ENCODE measurements at regions not wholly inside any gene's neighbourhood (a gene's known extent, or its start where the extent isn't known, plus 50 kb on each side); places are given as distances from the start of the nearest gene placed in this dataset.

DNA sequence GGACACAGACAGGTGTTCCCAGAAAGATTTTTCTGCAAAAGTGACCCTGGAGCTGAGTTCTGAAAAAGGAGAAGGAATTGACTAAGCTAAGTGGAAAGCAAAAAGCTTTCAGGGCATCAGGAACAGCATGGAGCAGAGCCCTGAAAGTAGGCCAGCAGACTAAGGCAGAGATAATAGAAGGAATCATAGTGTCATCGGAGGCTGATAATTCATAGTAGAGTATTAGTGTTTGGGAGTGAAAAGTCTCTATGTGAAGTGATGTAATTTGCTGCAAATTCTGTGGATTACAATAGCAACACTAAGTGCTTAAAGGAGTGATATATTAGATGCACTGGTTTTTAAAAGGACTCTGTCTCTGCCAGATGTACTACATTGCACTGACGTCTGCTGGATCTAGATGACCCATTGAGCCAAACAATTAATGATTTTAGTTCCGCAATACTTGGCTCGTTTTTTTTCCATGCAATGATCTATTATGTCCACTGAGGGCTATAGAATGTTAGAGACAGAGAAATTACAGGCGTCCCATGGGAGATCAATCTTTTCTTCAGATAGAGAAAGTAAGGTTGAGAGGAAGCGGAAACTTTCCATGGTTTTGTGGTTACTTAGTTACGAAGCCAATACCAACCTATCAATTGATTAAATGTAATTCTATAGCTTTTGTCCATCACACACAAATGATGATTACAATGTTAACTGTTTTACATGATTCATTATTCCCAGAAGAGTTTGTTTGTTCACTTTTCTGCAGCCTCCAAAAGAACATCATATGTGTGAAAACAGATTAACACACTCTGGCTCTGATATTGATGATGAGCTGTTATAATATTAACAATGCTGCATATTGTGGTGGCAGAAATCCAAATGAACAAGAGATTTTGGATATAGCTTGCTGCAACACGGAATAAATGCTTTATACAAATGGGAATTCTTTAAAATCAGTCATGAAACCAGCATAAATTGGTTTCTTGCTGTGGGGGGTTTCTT lies 143.7 kb downstream of the MC4R start:
- CTCF ChIA-PET: interaction anchor here (0.5 kb wide), 1 partner anchor 97 kb away, joined by 3 read pairs; no protein-coding TSS in a partner anchor
- TF ChIP-seq, protein P1, sequence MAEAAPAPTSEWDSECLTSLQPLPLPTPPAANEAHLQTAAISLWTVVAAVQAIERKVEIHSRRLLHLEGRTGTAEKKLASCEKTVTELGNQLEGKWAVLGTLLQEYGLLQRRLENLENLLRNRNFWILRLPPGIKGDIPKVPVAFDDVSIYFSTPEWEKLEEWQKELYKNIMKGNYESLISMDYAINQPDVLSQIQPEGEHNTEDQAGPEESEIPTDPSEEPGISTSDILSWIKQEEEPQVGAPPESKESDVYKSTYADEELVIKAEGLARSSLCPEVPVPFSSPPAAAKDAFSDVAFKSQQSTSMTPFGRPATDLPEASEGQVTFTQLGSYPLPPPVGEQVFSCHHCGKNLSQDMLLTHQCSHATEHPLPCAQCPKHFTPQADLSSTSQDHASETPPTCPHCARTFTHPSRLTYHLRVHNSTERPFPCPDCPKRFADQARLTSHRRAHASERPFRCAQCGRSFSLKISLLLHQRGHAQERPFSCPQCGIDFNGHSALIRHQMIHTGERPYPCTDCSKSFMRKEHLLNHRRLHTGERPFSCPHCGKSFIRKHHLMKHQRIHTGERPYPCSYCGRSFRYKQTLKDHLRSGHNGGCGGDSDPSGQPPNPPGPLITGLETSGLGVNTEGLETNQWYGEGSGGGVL (tag by site-specific recombination; IDR thresholded peaks at IDR 0.05): no peak
- no peak for TF ChIP-seq SCRT1 (tag by site-specific recombination; IDR thresholded peaks at IDR 0.05; ENCODE audit: borderline replicate concordance)
- TF ChIP-seq, protein P2, sequence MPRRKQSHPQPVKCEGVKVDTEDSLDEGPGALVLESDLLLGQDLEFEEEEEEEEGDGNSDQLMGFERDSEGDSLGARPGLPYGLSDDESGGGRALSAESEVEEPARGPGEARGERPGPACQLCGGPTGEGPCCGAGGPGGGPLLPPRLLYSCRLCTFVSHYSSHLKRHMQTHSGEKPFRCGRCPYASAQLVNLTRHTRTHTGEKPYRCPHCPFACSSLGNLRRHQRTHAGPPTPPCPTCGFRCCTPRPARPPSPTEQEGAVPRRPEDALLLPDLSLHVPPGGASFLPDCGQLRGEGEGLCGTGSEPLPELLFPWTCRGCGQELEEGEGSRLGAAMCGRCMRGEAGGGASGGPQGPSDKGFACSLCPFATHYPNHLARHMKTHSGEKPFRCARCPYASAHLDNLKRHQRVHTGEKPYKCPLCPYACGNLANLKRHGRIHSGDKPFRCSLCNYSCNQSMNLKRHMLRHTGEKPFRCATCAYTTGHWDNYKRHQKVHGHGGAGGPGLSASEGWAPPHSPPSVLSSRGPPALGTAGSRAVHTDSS (tag by site-specific recombination; IDR thresholded peaks at IDR 0.05): no peak
- TF ChIP-seq SALL2 (tag by site-specific recombination; IDR thresholded peaks at IDR 0.05; ENCODE audit: borderline replicate concordance): no peak
- TF ChIP-seq, protein P3, sequence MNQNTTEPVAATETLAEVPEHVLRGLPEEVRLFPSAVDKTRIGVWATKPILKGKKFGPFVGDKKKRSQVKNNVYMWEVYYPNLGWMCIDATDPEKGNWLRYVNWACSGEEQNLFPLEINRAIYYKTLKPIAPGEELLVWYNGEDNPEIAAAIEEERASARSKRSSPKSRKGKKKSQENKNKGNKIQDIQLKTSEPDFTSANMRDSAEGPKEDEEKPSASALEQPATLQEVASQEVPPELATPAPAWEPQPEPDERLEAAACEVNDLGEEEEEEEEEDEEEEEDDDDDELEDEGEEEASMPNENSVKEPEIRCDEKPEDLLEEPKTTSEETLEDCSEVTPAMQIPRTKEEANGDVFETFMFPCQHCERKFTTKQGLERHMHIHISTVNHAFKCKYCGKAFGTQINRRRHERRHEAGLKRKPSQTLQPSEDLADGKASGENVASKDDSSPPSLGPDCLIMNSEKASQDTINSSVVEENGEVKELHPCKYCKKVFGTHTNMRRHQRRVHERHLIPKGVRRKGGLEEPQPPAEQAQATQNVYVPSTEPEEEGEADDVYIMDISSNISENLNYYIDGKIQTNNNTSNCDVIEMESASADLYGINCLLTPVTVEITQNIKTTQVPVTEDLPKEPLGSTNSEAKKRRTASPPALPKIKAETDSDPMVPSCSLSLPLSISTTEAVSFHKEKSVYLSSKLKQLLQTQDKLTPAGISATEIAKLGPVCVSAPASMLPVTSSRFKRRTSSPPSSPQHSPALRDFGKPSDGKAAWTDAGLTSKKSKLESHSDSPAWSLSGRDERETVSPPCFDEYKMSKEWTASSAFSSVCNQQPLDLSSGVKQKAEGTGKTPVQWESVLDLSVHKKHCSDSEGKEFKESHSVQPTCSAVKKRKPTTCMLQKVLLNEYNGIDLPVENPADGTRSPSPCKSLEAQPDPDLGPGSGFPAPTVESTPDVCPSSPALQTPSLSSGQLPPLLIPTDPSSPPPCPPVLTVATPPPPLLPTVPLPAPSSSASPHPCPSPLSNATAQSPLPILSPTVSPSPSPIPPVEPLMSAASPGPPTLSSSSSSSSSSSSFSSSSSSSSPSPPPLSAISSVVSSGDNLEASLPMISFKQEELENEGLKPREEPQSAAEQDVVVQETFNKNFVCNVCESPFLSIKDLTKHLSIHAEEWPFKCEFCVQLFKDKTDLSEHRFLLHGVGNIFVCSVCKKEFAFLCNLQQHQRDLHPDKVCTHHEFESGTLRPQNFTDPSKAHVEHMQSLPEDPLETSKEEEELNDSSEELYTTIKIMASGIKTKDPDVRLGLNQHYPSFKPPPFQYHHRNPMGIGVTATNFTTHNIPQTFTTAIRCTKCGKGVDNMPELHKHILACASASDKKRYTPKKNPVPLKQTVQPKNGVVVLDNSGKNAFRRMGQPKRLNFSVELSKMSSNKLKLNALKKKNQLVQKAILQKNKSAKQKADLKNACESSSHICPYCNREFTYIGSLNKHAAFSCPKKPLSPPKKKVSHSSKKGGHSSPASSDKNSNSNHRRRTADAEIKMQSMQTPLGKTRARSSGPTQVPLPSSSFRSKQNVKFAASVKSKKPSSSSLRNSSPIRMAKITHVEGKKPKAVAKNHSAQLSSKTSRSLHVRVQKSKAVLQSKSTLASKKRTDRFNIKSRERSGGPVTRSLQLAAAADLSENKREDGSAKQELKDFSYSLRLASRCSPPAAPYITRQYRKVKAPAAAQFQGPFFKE (tag by site-specific recombination; IDR thresholded peaks at IDR 0.05; ENCODE audit: borderline replicate concordance): no peak
- TF ChIP-seq ZNF48 (tag by site-specific recombination; IDR thresholded peaks at IDR 0.05): no peak
- TF ChIP-seq ZNF621 (tag by site-specific recombination; IDR thresholded peaks at IDR 0.05): no peak
- TF ChIP-seq ZNF114 (tag by site-specific recombination; IDR thresholded peaks at IDR 0.05): no peak
- TF ChIP-seq ZNF555 (tag by site-specific recombination; conservative IDR thresholded peaks at IDR 0.05): no peak
- no peak for TF ChIP-seq ZNF366 (tag by site-specific recombination; conservative IDR thresholded peaks at IDR 0.05)
- no peak for TF ChIP-seq ZNF561 (tag by site-specific recombination; IDR thresholded peaks at IDR 0.05; ENCODE audit: borderline replicate concordance)
- no peak for TF ChIP-seq YY2 (tag by site-specific recombination; IDR thresholded peaks at IDR 0.05)
- H3K9me3 ChIP-seq (ENCODE audit: control insufficient read depth, insufficient read depth, low read depth, low read length): no peaks in the 10 kb centered on the region
- no peak overlapping the region for H3K4me3 ChIP-seq (ENCODE audit: low read depth, low read length)
- POLR2A ChIA-PET: no interaction called here
- H3K27ac ChIP-seq (ENCODE audit: extremely low read depth, low read depth, low read length): no peak overlapping the region
- H3K36me3 ChIP-seq (ENCODE audit: control insufficient read depth in 2 of 2, insufficient read depth in 1 of 2, low read length in 2 of 2): no peaks in the 10 kb centered on the region
- H3K4me1 ChIP-seq (ENCODE audit: control insufficient read depth, insufficient read depth, low read length): no peaks in the 10 kb centered on the region

DNA sequence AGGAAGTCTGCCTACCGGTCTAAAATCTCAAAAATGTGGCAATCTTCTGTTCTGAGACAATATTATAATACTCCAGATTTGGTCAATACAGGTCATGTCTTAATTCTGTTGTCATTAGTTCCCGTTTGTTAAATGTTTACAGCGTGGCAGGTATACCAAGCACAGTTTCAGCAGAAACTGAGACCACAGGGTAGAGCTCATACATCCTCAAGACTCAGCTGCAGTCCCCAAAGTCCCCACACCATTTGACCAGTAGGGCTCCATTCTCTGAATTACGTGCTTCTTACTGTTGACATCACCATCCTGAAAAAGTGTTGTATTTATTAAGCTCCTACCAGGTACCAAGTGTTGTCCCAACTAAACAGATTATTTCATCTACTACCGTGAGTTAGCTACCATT lies 157.1 kb downstream of the MC4R start:
- ChIA-PET CTCF (interaction anchor here (0.5 to 0.8 kb wide), 3 partner anchors 13 to 1847 kb away, joined by 3 to 5 read pairs (median 3); no protein-coding TSS in a partner anchor), POLR2A (no interaction called here)
- Histone ChIP-seq H3K9me3 (ENCODE audit: control insufficient read depth, insufficient read depth, low read depth, low read length) (no peaks in the 10 kb centered on the region), H3K4me3 (ENCODE audit: low read depth, low read length) (no peak overlapping the region), H3K4me1 (ENCODE audit: control insufficient read depth, insufficient read depth, low read length) (no peaks in the 10 kb centered on the region), H3K36me3 (ENCODE audit: control insufficient read depth in 2 of 2, insufficient read depth in 1 of 2, low read length in 2 of 2) (no peaks in the 10 kb centered on the region), H3K27ac (ENCODE audit: extremely low read depth, low read depth, low read length) (no peak overlapping the region)
- TF ChIP-seq ZNF670 (tag by site-specific recombination; IDR thresholded peaks at IDR 0.05; ENCODE audit: low read depth) (no peak), ZNF155 (tag by site-specific recombination; IDR thresholded peaks at IDR 0.05) (no peak), ZFP37 (tag by site-specific recombination; IDR thresholded peaks at IDR 0.05) (no peak), ZNF239 (tag by site-specific recombination; IDR thresholded peaks at IDR 0.05) (no peak), ZNF747 (tag by site-specific recombination; IDR thresholded peaks at IDR 0.05) (no peak), ZNF521 (tag by site-specific recombination; IDR thresholded peaks at IDR 0.05) (no peak), SP3 (tag by site-specific recombination; IDR thresholded peaks at IDR 0.05) (no peak), ZNF146 (tag by site-specific recombination; IDR thresholded peaks at IDR 0.05) (no peak)
- TF ChIP-seq, protein P4, sequence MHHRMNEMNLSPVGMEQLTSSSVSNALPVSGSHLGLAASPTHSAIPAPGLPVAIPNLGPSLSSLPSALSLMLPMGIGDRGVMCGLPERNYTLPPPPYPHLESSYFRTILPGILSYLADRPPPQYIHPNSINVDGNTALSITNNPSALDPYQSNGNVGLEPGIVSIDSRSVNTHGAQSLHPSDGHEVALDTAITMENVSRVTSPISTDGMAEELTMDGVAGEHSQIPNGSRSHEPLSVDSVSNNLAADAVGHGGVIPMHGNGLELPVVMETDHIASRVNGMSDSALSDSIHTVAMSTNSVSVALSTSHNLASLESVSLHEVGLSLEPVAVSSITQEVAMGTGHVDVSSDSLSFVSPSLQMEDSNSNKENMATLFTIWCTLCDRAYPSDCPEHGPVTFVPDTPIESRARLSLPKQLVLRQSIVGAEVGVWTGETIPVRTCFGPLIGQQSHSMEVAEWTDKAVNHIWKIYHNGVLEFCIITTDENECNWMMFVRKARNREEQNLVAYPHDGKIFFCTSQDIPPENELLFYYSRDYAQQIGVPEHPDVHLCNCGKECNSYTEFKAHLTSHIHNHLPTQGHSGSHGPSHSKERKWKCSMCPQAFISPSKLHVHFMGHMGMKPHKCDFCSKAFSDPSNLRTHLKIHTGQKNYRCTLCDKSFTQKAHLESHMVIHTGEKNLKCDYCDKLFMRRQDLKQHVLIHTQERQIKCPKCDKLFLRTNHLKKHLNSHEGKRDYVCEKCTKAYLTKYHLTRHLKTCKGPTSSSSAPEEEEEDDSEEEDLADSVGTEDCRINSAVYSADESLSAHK (tag by site-specific recombination; IDR thresholded peaks at IDR 0.05): no peak

Data from HEK293 (cell line).